ENCODE measurements at regions not wholly inside any gene's neighbourhood (a gene's known extent, or its start where the extent isn't known, plus 50 kb on each side); places are given as distances from the start of the nearest gene placed in this dataset.
"Not testable (repeated sequence)": the region's sequence is repeated elsewhere in the genome, so short reads cannot be mapped to it uniquely, and the experiment has no call there.

DNA sequence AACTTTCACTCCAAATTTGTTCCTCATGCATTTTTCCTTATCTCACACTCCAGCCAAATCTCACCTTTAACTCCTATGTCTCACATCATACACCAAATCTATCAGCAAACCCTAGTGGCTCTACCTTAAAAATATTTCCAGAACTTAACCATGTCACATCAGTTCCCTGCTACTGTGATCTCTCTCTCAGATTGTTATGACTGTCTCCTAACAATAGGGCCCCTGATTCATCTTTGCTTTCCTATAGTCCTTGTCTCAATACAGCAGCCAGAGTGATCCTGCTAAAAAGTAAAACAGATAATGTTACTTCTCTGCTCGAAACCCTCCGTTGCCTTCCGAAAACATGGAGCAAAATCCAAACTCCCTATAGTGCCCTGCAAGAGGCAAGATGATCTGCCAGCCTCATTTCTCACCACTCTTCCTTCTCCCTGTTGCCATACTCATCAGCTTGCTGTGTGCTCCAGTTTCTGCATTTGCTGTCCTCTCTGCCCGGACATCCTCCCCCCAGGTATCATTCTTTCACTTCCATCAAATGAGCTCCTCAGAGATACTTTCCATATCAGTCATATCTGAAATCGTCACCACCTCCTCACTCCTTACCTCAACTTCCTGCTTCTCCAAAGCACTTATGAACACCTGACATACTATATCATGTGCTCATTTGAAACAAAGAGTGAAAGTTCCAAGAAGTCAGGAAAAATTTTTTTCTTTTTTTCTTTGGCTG lies 293.4 kb upstream of the NR3C2 start:
- no peak for DNase-seq

DNA sequence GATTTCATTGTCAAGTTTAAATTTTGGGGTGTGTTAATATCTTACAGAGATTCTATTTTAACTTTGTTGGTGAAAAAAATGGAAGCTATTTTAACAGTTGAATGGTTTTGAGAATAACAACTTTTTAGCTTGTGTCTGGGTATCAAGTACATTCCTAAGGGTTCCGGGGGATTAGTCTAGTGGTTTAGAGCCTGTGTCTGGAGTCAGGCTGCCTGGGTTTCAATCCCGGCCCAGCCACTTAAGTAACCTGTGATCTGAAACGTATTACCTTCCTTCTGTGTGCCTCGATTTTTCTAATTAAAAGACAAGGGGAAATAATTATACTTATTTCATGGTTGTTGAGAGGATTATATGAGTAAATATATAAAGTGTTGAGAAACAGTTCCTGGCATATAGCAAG lies 288.6 kb upstream of the NR3C2 start:
- no peak for DNase-seq

DNA sequence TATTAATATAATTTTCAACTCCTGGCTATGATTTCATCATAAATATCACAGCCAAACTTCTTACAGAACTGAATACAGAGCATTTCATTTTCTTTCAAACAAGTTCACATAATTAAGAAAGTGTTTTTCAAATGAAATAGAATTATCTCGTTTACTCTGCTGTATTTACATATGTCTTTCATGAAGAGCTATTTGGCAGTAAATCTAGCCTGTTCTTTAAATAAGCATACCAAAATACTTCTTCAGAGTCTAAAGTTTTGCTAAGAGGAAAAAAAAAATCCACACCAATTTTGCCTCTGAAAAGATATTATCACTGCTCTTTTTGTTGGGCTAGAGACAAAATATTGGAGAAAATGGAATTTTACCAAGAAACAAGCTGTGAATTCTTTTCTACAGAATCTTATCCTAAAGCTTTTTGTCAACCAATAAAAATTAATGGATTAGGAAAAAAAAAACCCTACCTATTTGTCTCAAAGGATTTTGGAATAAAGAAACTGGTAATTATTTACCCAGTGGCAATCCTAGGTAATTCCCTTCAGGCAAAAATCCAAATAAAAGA lies 287.9 kb upstream of the NR3C2 start:
- no peak for DNase-seq

DNA sequence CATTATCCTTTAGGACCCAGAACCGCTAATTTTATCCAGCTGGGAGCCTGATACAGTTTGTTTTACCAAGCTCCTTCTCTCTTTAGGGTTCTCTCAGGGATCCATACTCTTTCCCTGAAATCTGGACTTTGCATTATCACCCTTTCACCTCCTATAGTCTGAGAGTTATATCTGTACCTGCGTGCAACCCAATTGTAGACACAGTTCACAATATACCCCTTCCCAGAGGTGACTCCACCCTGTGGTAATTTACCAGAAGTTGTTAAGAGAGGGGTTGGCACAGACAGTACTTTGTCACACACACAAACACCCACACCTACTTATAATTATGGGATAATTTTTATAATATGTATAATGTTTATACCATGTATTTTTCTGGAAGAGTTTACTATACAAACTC lies 275.8 kb upstream of the NR3C2 start:
- DNase-seq = no peak

DNA sequence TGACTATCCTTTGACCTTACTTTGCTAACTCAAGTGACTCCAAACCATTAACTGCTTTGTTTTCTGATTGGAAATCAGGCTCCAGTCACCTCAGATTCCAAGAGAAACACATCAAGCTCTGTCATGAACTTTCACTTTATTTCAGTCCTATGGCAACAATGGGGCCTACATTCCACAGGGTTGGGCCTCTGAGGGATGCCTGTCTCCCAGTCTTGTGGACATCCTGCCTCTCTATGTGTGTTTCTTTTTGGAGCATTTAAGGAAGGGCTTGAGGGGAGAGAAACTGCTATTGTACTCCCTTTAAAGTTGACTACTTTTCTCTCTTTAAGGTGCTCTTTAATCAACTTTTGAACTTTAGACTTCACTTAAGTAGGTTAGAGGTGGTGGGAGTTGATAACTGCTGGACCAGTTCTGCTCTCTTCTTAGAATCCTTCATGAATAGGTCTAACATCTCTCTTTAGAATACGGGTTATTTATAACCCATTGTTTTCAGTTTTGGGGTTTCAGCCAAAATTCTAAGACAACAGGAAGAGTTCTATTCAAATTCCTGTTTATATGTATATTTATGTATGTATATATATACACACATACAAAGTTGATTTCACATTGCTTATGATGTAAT lies 274.3 kb upstream of the NR3C2 start:
- DNase-seq = no peak

DNA sequence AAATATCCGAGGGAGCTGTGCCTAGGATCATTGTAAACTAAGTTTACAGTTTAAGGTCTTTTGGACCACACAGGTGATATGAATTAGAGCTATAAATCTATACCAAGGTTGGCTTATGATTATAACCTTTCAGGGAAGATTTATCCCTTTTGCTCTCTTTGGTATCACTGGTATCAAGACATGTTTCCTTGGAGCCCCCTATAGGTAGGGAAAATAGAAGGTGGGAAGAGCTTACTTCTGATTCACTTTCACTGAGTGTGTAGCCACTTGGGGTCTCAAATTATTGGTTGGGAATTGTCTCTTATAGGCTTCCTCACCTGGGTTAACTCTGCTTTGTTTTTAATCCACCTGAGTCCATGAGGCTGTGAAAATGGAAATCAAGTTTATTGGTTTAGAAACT lies 262.1 kb upstream of the NR3C2 start:
- no peak for DNase-seq

- DNase-seq = no peak
Observed at GRCh38 chr4:148694702-148695101, 252.5 kb upstream of the NR3C2 start.

DNA sequence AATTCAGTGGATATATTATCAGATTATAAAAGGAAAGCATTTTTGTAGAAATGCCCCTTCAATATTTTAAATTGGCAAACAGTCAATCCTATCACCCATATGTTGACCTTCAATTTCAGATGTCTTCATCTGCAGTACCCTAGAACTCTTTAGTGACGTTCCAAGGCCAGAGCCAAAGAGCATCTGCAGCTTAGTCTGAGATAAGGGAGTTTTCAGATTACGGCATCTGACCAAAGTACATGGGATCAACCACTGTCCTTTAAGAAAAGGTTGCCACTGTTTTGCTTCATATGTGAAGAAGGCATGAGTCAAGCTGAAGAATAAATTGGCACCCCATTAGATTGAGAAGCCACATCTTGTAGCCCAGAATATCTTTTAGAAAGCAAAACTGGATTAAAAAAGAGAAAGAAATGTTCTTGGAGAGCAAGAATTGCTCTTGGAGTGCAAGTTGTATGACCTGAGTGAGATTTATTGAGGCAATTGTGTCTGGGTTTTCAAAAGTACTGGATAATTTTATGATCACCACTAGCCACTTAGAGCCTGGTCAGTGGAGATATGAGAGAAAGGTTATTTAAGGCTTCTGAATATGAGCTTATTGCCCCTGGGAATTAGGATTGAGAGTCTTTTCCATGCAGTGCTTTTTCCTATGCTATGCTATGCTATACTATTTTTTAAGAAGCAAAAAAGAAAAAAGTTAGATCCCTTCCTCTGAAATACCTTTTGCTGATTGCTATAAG lies 251.9 kb upstream of the NR3C2 start:
- no peak for DNase-seq

GRCh38 chr4:148692242-148692641 lies 250.0 kb upstream of the NR3C2 start:
- DNase-seq = no peak

DNA sequence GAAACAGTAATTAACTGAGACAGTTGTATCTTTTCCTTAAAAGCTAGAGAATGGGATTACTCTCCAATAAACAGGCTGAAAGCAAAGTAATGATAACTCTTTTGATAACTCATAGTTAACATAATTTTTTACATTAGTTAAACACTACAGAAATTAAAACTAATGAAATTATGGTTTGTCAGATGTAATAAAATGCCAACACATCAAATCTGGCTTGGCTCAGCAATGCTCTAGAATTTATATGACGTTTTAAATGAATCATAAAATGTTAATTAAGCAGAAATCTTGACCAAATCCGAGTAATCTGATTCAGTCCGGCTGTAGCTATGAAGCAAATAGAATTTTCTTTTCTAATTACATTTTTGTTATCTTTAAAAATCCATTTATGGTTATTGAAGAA lies 244.2 kb upstream of the NR3C2 start:
- DNase-seq = no peak

DNA sequence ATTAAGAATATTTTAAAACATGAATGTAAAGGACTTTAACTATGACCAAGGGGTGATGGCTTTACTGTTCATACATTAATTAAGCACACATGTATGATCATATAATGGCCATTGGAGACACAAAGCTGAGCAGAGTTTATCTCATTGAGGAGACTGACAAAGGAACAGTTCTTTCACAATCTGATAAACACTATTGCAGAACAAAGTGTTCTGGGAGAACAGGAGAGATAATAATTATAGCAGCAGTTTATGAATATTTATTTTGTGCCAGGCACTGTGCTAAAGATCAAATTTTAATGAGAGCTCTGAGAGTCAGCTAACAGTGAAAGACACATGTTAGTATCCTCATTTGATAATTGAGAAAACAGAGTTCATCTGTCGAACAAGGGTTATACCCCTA lies 242.4 kb upstream of the NR3C2 start:
- DNase-seq = no peak

- no peak for DNase-seq
Observed at GRCh38 chr4:148680884-148681283, 238.7 kb upstream of the NR3C2 start.

DNA sequence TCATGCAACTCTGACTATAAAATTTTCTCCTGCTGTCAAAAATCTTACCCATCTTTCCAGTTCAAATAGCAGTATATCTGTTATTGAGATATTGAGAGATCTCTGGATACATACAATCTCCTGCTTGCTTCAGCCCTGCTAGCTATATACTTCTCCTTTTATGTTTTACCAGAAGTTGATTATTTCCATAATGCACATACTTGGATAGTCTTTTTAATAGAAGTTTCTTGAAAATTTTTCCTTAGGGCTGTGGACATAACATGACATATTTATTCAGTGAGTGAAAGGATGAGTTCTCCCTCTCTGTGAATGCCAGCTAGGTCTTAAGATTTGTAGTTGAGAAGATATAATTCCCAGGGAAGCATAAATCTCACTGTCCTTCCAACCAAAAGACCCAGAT lies 234.1 kb upstream of the NR3C2 start:
- no peak for DNase-seq

- DNase-seq = no peak
Observed at GRCh38 chr4:148674876-148675275, 232.7 kb upstream of the NR3C2 start.

- no peak for DNase-seq
Observed at GRCh38 chr4:148664636-148665035, 222.4 kb upstream of the NR3C2 start.

- DNase-seq = no peak
Observed at GRCh38 chr4:148654131-148654530, 211.9 kb upstream of the NR3C2 start.

- no peak for DNase-seq
Observed at GRCh38 chr4:148653681-148654080, 211.5 kb upstream of the NR3C2 start.

DNA sequence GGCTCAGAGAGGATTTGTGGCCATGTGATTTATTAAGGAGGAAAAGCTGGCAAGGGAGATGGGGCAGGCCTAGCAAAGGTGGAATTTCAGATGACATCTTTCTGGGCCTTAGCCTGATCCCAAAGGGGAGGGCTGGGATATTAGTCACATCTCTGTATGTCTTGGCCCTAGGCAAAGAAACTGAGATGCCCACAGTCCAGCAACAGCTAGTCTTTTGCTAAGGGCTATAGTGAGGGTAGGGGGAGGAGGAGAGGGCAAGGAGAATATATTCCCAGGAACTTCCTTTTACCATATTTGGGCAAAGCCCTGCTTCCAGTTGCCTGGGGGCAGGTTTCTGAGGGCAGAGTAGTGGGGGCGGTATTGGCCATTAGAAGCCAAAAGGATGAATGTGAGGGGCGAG lies 209.8 kb upstream of the NR3C2 start:
- no peak for DNase-seq

GRCh38 chr4:148649652-148650331 lies 207.6 kb upstream of the NR3C2 start:
- no peak for DNase-seq

GRCh38 chr4:148643851-148644250 lies 201.6 kb upstream of the NR3C2 start:
- DNase-seq = no peak

GRCh38 chr4:148642907-148643306 lies 200.7 kb upstream of the NR3C2 start:
- DNase-seq = no peak

DNA sequence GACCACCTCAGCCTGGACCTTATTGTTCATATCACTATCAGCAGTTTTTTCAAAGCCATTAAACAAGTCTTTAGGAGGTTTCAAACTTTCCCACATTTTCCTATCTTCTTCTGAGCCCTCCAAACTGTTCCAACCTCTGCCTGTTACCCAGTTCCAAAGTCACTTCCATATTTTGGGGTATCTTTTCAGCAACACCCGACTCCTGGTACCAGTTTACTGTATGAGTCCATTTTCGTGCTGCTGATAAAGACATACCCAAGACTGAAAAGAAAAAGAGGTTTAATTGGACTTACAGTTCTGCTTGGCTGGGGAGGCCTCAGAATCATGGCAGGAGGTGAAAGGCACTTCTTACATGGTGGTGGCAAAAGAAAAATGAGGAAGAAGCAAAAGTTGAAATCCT lies 195.9 kb upstream of the NR3C2 start:
- DNase-seq = not testable (repeated sequence)

DNA sequence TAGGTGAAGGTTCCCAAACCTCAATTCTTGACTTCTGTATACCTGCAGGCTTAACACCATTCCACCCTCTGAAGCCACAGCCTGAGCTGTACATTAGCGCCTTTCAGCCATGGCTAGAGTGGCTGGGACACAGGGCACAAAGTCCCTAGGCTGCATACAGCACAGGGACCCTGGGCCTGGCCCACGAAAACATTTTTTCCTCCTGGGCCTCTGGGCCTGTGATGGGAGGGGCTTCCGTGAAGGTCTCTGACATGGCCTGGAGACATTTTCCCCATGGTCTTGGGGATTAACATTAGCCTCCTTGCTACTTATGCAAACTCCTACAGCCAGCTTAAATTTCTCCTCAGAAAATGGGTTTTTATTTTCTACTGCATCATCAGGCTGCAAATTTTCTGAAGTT lies 195.2 kb upstream of the NR3C2 start:
- not testable (repeated sequence) for DNase-seq

Data from CD4-positive, alpha-beta T cell treated with Interleukin-4 for 1 hour (primary cell).